GM23338 (cell line): ENCODE measurements at regions not wholly inside any gene's neighbourhood (a gene's known extent, or its start where the extent isn't known, plus 50 kb on each side); places are given as distances from the start of the nearest gene placed in this dataset.

ENCODE experiments used
- ATAC-seq: fragments of 200-7000 bp; cut with Tn5 transposase; 3 replicates; pipeline ENCODE4 v1.9.1; 2020
- DNase-seq: peaks from one replicate; pipeline ENCODE4 v3.0.0-alpha.2; 2015; ENCODE audit warnings: low spot score
- H2AFZ ChIP-seq: fragments of 200-600 bp; sonication (generic); 2 replicates; pipeline ENCODE4 v1.8.0; 2016; ENCODE audit warnings: antibody characterized with exemption, mild to moderate bottlenecking, moderate library complexity
- H3F3A ChIP-seq: fragments of 200-600 bp; sonication (generic); replicated peaks from 2 replicates; pipeline ENCODE4 v1.8.0; 2017; ENCODE audit warnings: antibody characterized with exemption, mixed run types, low read depth
- H3K27ac ChIP-seq: fragments of 200-600 bp; sonication (generic); 2 replicates; pipeline ENCODE4 v1.6.1; 2016; ENCODE audit warnings: low read depth
- H3K27me3 ChIP-seq: fragments of 200-600 bp; sonication (generic); 2 replicates; pipeline ENCODE4 v1.8.0; 2016; ENCODE audit warnings: mild to moderate bottlenecking, mixed run types, moderate library complexity; ENCODE audit not compliant: insufficient read depth
- H3K36me3 ChIP-seq: fragments of 200-600 bp; sonication (generic); 2 replicates; pipeline ENCODE4 v1.8.0; 2016; ENCODE audit warnings: mild to moderate bottlenecking; ENCODE audit not compliant: insufficient read depth
- H3K4me1 ChIP-seq: fragments of 200-600 bp; sonication (generic); 2 replicates; pipeline ENCODE4 v1.8.0; 2016; ENCODE audit warnings: mild to moderate bottlenecking, moderate library complexity; ENCODE audit not compliant: insufficient read depth
- H3K4me2 ChIP-seq: fragments of 200-600 bp; sonication (generic); 2 replicates; pipeline ENCODE4 v1.7.1; 2017; ENCODE audit warnings: mixed run types
- H3K4me3 ChIP-seq: fragments of 200-600 bp; sonication (generic); 2 replicates; pipeline ENCODE4 v1.6.1; 2016; ENCODE audit warnings: mixed run types
- H3K79me2 ChIP-seq: fragments of 200-600 bp; sonication (generic); replicated peaks from 2 replicates; pipeline ENCODE4 v1.8.0; 2017; ENCODE audit warnings: mild to moderate bottlenecking; ENCODE audit not compliant: insufficient read depth
- H3K9me2 ChIP-seq: fragments of 200-600 bp; sonication (generic); 2 replicates; pipeline ENCODE4 v1.8.0; 2017; ENCODE audit not compliant: insufficient read depth
- H4K20me1 ChIP-seq: fragments of 200-600 bp; sonication (generic); replicated peaks from 2 replicates; pipeline ENCODE4 v1.8.0; 2017; ENCODE audit warnings: mild to moderate bottlenecking; ENCODE audit not compliant: insufficient read depth
- H3K27ac Mint-ChIP-seq: 2 replicates; pipeline ENCODE4 v1.8.0; 2020; ENCODE audit warnings: inconsistent platforms, mild to moderate bottlenecking, moderate library complexity, mixed read lengths
- H3K27me3 Mint-ChIP-seq: 3 replicates; pipeline ENCODE4 v1.8.0; 2022; ENCODE audit warnings: low read depth, mild to moderate bottlenecking, moderate library complexity, mixed read lengths, inconsistent platforms; ENCODE audit not compliant: insufficient read depth, poor library complexity
- H3K36me3 Mint-ChIP-seq: 3 replicates; pipeline ENCODE4 v1.8.0; 2021; ENCODE audit warnings: low read depth, mild to moderate bottlenecking, inconsistent platforms, moderate library complexity, mixed read lengths
- H3K4me1 Mint-ChIP-seq: 3 replicates; pipeline ENCODE4 v1.8.0; 2020; ENCODE audit warnings: mild to moderate bottlenecking, inconsistent platforms, mixed read lengths
- H3K4me3 Mint-ChIP-seq: 3 replicates; pipeline ENCODE4 v1.8.0; 2021; ENCODE audit warnings: moderate library complexity, mild to moderate bottlenecking, inconsistent platforms, mixed read lengths
- H3K9me3 Mint-ChIP-seq: 3 replicates; pipeline ENCODE4 v1.8.0; 2020; ENCODE audit warnings: moderate library complexity, mild to moderate bottlenecking, inconsistent platforms, mixed read lengths
- CREB1 ChIP-seq: fragments of 250-450 bp; sonication (Bioruptor Pico); IDR thresholded peaks from 2 replicates; pipeline ENCODE4 v1.5.0; 2020; ENCODE audit warnings: low read depth, mild to moderate bottlenecking, moderate library complexity
- EZH2 ChIP-seq: fragments of 200-600 bp; sonication (generic); IDR thresholded peaks from one replicate; pipeline ENCODE4 v1.8.0; 2017; ENCODE audit warnings: antibody characterized with exemption, mild to moderate bottlenecking, low read depth; ENCODE audit not compliant: unreplicated experiment
- EZH2phosphoT487 ChIP-seq: fragments of 200-600 bp; sonication (generic); IDR thresholded peaks from one replicate; pipeline ENCODE4 v1.8.1; 2018; ENCODE audit warnings: antibody characterized with exemption; ENCODE audit not compliant: unreplicated experiment
- JUNB ChIP-seq: IDR thresholded peaks from one replicate; pipeline ENCODE4 v1.6.1; 2016; ENCODE audit warnings: antibody characterized with exemption; ENCODE audit not compliant: unreplicated experiment
- NANOG ChIP-seq: IDR thresholded peaks from 2 replicates; pipeline ENCODE4 v1.6.1; 2016; ENCODE audit warnings: antibody characterized with exemption, borderline replicate concordance
- POLR2AphosphoS5 ChIP-seq: IDR thresholded peaks from 2 replicates; pipeline ENCODE4 v1.6.1; 2016; ENCODE audit warnings: antibody characterized with exemption, low read depth
- STAT1 ChIP-seq: IDR thresholded peaks from one replicate; pipeline ENCODE4 v1.6.1; 2016; ENCODE audit warnings: antibody characterized with exemption; ENCODE audit not compliant: unreplicated experiment
- ZNF114 ChIP-seq: fragments of 250-450 bp; sonication (Bioruptor Pico); IDR thresholded peaks from 2 replicates; pipeline ENCODE4 v1.5.0; 2020; ENCODE audit warnings: mild to moderate bottlenecking, moderate library complexity
- ZNF331 ChIP-seq: fragments of 250-450 bp; sonication (Bioruptor Pico); IDR thresholded peaks from 2 replicates; pipeline ENCODE4 v1.5.0; 2020; ENCODE audit warnings: low read depth, mild to moderate bottlenecking, moderate library complexity
- TF ChIP-seq, protein P1 (sequence below): IDR thresholded peaks from 2 replicates; pipeline ENCODE4 v1.6.1; 2016; ENCODE audit warnings: antibody characterized with exemption
- TF ChIP-seq, protein P2 (sequence below): fragments of 250-450 bp; sonication (Bioruptor Pico); IDR thresholded peaks from 2 replicates; pipeline ENCODE4 v1.5.0; 2020; ENCODE audit warnings: mild to moderate bottlenecking, moderate library complexity
- TF ChIP-seq, protein P3 (sequence below), 2 experiments: fragments of 200-600 bp in 1 of 2; sonication (generic) in 1 of 2; conservative IDR thresholded peaks; 2 replicates each; pipeline versions ENCODE4 v1.5.1 to v1.6.1; 2016 to 2017; ENCODE audit warnings: antibody characterized with exemption in 2 of 2, low read depth in 2 of 2, mild to moderate bottlenecking in 2 of 2, moderate library complexity in 1 of 2
- TF ChIP-seq, protein P4 (sequence below): IDR thresholded peaks from one replicate; pipeline ENCODE4 v1.6.1; 2018; ENCODE audit warnings: antibody characterized with exemption; ENCODE audit not compliant: unreplicated experiment

DNA sequence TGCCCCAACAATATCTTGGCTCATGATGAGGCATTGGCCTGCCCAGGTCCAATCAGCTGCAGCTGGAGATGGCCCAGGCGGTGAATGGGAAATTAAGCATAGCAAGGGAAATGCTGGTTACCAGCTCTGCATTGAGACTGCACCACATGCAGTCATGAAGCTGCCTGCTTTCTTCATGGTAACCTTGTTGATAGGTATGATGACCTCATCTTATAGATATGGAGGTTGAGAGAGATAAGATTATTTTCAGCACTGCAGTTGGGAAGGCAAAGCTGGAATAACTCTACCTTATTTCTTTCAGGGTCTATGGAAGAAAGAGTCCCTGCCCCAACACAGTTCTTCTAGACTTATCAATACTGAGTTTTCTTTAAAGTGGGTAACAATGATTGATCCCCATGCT is 180.1 kb downstream of the ICE1 start:
- ATAC-seq (no peak), DNase-seq (no peak)
- Histone ChIP-seq H3K79me2 (no peaks in the 10 kb centered on the region), H2AFZ (no peak overlapping the region), H4K20me1 (no peaks in the 10 kb centered on the region), H3K9me2 (peaks cover 22% of the 10 kb centered on the region), H3K36me3 (no peaks in the 10 kb centered on the region), H3F3A (no peaks in the 10 kb centered on the region), H3K4me1 (no peaks in the 10 kb centered on the region), H3K4me3 (no peak overlapping the region), H3K4me2 (no peak overlapping the region), H3K27ac (no peak overlapping the region), H3K27me3 (no peaks in the 10 kb centered on the region)
- Mint-ChIP-seq H3K9me3 (peaks cover 3% of the 10 kb centered on the region; the same call in 2 of the 3 replicates), H3K27ac (no peak overlapping the region), H3K36me3 (no peaks in the 10 kb centered on the region; the same call in 2 of the 3 replicates), H3K4me3 (no peak overlapping the region), H3K27me3 (no peaks in the 10 kb centered on the region), H3K4me1 (peaks cover 3% of the 10 kb centered on the region)
- TF ChIP-seq STAT1 = no peak
- TF ChIP-seq ZNF114 (CRISPR knock-in tag) = no peak
- TF ChIP-seq, protein P1, sequence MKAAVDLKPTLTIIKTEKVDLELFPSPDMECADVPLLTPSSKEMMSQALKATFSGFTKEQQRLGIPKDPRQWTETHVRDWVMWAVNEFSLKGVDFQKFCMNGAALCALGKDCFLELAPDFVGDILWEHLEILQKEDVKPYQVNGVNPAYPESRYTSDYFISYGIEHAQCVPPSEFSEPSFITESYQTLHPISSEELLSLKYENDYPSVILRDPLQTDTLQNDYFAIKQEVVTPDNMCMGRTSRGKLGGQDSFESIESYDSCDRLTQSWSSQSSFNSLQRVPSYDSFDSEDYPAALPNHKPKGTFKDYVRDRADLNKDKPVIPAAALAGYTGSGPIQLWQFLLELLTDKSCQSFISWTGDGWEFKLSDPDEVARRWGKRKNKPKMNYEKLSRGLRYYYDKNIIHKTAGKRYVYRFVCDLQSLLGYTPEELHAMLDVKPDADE = no peak
- no peak for TF ChIP-seq JUNB
- TF ChIP-seq POLR2AphosphoS5 = no peak
- TF ChIP-seq, protein P2, sequence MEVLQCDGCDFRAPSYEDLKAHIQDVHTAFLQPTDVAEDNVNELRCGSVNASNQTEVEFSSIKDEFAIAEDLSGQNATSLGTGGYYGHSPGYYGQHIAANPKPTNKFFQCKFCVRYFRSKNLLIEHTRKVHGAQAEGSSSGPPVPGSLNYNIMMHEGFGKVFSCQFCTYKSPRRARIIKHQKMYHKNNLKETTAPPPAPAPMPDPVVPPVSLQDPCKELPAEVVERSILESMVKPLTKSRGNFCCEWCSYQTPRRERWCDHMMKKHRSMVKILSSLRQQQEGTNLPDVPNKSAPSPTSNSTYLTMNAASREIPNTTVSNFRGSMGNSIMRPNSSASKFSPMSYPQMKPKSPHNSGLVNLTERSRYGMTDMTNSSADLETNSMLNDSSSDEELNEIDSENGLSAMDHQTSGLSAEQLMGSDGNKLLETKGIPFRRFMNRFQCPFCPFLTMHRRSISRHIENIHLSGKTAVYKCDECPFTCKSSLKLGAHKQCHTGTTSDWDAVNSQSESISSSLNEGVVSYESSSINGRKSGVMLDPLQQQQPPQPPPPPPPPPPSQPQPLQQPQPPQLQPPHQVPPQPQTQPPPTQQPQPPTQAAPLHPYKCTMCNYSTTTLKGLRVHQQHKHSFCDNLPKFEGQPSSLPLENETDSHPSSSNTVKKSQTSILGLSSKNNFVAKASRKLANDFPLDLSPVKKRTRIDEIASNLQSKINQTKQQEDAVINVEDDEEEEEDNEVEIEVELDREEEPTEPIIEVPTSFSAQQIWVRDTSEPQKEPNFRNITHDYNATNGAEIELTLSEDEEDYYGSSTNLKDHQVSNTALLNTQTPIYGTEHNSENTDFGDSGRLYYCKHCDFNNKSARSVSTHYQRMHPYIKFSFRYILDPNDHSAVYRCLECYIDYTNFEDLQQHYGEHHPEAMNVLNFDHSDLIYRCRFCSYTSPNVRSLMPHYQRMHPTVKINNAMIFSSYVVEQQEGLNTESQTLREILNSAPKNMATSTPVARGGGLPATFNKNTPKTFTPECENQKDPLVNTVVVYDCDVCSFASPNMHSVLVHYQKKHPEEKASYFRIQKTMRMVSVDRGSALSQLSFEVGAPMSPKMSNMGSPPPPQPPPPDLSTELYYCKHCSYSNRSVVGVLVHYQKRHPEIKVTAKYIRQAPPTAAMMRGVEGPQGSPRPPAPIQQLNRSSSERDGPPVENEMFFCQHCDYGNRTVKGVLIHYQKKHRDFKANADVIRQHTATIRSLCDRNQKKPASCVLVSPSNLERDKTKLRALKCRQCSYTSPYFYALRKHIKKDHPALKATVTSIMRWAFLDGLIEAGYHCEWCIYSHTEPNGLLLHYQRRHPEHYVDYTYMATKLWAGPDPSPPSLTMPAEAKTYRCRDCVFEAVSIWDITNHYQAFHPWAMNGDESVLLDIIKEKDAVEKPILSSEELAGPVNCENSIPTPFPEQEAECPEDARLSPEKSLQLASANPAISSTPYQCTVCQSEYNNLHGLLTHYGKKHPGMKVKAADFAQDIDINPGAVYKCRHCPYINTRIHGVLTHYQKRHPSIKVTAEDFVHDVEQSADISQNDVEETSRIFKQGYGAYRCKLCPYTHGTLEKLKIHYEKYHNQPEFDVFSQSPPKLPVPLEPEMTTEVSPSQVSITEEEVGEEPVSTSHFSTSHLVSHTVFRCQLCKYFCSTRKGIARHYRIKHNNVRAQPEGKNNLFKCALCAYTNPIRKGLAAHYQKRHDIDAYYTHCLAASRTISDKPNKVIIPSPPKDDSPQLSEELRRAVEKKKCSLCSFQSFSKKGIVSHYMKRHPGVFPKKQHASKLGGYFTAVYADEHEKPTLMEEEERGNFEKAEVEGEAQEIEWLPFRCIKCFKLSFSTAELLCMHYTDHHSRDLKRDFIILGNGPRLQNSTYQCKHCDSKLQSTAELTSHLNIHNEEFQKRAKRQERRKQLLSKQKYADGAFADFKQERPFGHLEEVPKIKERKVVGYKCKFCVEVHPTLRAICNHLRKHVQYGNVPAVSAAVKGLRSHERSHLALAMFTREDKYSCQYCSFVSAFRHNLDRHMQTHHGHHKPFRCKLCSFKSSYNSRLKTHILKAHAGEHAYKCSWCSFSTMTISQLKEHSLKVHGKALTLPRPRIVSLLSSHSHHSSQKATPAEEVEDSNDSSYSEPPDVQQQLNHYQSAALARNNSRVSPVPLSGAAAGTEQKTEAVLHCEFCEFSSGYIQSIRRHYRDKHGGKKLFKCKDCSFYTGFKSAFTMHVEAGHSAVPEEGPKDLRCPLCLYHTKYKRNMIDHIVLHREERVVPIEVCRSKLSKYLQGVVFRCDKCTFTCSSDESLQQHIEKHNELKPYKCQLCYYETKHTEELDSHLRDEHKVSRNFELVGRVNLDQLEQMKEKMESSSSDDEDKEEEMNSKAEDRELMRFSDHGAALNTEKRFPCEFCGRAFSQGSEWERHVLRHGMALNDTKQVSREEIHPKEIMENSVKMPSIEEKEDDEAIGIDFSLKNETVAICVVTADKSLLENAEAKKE (CRISPR knock-in tag) = no peak
- no peak for TF ChIP-seq EZH2phosphoT487
- no peak for TF ChIP-seq NANOG
- TF ChIP-seq, protein P3, sequence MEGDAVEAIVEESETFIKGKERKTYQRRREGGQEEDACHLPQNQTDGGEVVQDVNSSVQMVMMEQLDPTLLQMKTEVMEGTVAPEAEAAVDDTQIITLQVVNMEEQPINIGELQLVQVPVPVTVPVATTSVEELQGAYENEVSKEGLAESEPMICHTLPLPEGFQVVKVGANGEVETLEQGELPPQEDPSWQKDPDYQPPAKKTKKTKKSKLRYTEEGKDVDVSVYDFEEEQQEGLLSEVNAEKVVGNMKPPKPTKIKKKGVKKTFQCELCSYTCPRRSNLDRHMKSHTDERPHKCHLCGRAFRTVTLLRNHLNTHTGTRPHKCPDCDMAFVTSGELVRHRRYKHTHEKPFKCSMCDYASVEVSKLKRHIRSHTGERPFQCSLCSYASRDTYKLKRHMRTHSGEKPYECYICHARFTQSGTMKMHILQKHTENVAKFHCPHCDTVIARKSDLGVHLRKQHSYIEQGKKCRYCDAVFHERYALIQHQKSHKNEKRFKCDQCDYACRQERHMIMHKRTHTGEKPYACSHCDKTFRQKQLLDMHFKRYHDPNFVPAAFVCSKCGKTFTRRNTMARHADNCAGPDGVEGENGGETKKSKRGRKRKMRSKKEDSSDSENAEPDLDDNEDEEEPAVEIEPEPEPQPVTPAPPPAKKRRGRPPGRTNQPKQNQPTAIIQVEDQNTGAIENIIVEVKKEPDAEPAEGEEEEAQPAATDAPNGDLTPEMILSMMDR (conservative IDR thresholded peaks at IDR 0.05; ENCODE audit: low read depth in 2 of 2) = no peak
- TF ChIP-seq ZNF331 (CRISPR knock-in tag) = no peak
- TF ChIP-seq, protein P4, sequence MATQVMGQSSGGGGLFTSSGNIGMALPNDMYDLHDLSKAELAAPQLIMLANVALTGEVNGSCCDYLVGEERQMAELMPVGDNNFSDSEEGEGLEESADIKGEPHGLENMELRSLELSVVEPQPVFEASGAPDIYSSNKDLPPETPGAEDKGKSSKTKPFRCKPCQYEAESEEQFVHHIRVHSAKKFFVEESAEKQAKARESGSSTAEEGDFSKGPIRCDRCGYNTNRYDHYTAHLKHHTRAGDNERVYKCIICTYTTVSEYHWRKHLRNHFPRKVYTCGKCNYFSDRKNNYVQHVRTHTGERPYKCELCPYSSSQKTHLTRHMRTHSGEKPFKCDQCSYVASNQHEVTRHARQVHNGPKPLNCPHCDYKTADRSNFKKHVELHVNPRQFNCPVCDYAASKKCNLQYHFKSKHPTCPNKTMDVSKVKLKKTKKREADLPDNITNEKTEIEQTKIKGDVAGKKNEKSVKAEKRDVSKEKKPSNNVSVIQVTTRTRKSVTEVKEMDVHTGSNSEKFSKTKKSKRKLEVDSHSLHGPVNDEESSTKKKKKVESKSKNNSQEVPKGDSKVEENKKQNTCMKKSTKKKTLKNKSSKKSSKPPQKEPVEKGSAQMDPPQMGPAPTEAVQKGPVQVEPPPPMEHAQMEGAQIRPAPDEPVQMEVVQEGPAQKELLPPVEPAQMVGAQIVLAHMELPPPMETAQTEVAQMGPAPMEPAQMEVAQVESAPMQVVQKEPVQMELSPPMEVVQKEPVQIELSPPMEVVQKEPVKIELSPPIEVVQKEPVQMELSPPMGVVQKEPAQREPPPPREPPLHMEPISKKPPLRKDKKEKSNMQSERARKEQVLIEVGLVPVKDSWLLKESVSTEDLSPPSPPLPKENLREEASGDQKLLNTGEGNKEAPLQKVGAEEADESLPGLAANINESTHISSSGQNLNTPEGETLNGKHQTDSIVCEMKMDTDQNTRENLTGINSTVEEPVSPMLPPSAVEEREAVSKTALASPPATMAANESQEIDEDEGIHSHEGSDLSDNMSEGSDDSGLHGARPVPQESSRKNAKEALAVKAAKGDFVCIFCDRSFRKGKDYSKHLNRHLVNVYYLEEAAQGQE = no peak
- TF ChIP-seq EZH2 = no peak
- TF ChIP-seq CREB1 (CRISPR knock-in tag) = no peak
